Fibroblast of skin of left quadriceps (primary cell): ENCODE measurements at regions not wholly inside any gene's neighbourhood (a gene's known extent, or its start where the extent isn't known, plus 50 kb on each side); places are given as distances from the start of the nearest gene placed in this dataset.
"Not testable (repeated sequence)": the region's sequence is repeated elsewhere in the genome, so short reads cannot be mapped to it uniquely, and the experiment has no call there.

Source experiments
- DNase-seq, 2 experiments: peaks; one replicate each; pipeline ENCODE4 v3.0.0-alpha.2; 2013; ENCODE audit warnings: low read depth in 2 of 2

DNA sequence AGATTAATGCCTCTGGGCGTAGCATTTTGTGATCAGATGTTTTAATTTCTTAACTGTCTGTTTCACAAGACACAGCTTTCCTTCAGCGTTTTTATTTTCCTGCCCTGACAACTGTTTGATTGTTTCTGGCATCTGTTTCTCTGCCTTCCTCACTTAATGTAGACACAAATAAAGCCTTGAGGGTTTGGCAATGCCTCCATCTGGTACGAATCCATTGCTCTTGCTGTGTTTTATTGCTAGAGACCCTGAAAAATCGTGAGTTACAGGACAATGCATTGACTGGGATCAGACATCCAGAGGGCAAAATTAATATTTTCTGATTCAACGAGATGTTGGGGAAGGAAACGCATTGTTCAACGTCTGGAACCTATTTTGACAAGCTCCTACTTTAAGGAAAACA lies 363.5 kb downstream of the MRPL39 start:
- DNase-seq, result peak; percentile 6 to 9

DNA sequence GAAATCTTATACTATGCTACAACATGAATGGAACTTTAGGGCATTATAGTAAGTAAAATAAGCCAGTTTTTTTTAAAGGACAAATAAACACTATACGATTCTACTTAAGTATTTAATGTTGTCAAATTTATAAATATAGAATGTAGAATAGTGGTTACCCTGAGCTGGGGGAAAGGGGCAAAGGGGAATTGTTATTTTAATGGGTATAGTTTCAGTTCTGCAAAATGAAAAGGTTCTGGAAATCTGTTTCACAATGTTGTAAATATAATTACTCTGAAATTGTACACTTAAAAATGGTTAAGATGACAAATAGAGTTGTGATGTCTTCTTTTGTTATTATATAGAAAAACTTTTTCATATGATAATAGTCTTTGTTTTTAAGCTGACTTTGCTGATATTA lies 366.3 kb downstream of the MRPL39 start:
- no peak for DNase-seq

DNA sequence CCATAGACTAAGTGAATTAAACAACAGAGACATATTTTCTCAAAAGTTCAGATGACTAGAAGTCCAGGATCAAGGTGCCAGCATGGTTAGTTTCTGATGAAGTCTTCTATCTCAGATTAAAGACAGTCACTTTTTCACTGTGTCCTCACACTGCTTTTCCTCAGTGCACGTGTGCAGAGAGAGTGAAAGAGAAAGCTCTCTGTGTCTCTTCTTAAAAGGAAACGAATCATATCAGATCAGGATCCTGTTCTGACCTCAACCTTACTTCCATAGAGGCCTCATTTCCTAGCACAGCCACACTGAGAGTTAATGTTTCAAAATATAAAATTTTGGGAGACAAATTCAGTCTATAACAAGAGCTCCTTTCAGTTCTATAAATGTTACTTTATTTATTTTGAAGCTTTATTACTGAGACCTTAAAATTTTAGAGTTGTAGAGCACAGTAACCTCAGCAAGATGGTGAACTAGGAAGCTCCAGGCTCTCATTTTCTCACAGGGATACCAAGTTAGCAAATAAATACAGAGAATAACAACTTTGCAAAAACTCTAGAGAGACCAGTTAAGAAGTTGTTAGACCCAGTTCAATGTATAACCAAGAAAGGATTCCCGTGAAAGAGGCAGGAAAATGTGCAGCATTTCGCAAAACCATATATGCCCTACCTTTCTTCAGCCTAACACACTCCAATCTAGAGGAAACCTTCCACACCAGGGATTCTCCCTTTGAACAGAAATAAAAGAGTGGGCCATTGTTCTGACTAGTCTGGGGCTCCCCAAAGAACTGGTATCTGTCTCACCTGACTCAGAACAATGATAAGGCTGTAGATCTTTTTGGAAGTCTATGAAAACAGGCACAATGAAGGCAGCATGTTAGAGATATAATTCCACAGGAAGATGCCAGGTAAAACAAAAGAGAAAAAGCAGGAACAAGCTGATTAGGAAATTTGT lies 372.2 kb downstream of the MRPL39 start:
- DNase-seq, result no peak

DNA sequence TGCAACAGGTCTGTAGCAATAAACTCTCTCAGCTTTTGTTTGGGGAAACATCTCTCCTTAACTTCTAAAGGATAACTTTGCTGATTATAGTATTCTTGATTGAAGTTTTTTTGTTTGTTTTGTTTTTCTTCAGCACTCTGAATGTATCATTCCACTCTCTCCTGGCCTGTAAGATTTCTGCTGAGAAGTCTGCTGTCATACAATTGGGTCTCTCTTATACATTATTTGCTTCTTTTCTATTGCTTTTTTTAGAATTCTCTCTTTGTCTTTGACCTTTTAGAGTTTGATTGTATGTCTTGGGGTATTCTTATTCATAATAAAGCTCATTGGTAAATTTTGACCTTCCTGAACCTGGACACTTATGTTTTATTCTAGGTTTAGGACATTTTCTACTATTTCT lies 386.3 kb downstream of the MRPL39 start:
- no peak for DNase-seq

DNA sequence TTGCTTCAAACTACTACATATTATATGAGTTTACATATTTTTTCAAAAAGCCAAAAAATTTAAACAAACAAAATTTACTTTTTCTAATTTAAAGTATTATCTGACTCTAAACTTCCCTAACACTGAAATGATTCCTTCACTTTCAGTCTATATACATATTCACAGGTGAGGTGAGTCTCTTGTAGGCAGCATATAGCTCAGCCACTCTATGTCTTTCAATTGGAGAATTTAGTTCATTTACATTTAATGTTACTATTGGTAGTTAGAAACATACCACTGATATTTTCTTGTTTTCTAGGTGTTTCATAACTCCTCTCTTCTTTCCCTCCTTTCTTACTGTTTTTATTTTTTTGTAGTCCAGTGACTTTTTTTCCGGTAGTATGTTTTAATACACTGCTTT lies 387.1 kb downstream of the MRPL39 start:
- DNase-seq, result no peak

DNA sequence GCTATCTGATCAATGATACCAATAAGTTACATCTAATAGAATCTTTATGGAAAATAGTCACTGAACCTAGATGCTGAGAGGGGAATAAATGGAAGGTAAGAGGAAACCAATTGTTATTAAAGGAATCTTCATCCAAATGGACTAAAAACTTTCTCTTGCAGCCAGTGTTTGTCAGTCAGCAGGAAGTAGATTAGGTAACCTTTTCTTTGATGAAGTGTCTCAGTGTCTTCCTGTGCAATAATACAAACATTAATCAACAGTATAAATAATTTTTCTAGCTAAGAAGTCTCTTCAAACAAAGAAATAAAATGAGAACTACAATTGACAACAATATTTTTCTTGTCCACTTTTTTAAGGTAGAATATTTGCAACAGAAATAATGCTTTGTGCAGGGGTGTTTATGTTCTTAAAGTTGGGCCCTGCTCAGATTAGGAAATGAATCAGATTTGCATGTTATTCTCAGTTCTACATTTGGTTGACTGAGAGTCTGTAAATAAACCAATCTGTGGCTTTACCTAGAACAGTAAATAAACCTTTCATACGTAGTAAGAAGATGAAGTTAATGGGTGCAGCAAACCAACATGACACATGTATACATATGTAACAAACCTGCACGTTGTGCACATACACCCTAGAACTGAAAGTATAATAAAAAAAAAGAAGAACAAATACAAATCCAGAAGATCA lies 391.4 kb downstream of the MRPL39 start:
- no peak for DNase-seq

DNA sequence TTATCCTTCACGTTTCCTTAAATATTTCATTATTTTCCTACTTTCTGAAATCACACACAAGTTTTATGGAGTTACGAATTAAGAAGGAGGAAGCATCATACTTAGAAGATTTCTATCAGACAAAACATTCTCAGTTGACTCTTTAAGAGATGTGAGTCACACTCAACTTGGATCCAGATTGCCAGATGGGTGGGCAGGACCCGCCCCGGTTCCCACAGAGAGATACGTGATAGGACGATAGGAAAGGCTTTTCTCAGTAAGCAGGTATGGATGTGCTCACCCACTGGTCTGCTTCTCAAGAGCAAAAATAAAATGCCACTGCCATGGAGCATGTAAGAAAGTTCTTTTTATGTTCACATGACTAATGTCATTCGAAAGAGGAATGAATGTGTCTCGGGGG lies 392.6 kb downstream of the MRPL39 start:
- DNase-seq, result no peak

DNA sequence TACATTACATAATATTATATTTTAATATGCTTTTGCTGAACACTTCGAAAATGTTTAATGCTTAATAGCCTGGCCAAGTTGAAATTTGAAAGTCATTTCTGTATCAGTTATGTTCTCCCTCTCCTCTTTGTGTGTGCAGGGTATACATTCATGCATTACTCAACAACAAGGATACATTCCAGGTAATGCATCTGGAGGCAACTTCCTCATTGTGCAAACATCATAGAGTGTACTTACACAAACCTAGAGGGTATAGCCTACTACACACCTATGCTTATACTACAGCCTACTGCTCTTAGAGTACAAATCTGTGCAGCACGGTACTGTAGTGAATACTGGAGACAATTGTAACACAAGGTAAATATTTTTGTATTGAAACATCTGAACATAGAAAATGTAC lies 407.3 kb downstream of the MRPL39 start:
- no peak for DNase-seq

DNA sequence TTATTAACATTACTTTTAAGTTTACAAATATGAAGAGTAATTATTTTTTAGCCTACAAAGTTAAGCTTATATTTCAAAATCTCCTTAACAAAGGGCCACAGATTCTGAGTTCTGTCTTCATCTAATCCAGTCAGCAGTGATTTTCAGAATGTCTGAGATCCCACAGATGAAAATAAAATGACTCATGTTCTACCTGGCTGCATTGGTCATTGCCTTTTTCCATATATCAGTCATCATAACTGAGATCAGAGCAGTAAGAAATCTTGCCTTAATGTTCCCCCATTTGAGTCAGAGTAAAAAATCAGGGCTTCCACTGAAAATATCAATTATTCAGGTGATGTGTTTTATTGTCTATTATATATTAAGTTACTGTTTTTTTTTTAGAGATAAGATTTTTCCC lies 416.1 kb downstream of the MRPL39 start:
- DNase-seq, result no peak

DNA sequence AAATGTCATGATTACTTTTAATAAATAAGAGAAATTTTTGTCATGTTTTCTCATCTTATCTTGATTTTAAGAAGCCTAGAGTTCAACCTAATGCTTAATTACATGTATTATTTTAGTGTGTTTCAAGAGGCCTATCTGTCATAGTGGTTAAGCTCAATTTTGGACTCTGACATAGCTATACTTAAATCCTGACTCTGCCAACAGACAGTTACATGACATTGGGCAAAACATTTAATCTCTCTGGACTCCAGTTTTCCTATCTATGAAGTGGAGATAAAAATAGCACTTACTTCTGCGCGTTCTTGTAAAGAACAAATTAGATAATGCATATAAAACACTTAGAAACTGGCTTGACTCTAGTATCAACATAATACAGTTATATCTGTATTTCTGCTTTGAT lies 417.8 kb downstream of the MRPL39 start:
- DNase-seq, result no peak

DNA sequence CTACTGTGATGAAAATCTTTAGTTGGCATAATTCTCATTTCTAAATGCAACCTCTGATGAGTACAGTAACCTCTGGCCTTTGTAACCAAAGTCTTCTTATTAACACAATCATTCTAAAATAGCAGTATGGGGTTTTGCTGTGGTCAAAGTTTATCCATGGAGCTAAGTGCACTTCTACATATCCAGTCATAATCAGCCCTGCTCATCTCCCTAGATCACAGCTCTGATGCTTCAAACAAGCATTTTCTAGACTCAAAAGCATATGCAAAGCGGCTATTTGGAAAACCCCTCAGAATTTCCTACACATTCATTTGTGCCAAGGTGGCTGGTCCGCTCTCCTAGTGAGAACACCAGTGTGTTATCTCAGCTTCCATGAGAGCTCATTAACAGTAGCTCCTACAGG lies 418.6 kb downstream of the MRPL39 start:
- no peak for DNase-seq

DNA sequence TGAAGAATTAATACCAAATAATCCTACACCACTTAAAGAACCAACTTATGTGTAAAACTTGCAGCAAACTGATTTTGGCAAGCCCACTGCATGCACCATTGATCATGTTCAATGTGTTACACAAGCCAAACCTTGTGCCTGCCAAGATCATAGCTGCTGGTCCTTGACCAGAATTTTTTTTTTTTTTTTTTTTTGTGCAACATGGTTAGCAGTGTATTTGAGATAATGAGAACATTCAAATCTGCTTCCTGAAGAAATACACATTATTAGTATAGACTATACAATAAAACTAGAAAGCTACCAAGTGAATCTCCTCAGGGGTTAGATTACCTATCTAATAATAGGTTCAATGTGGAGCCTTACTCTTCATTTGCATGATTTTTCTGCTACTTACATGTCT lies 421.0 kb downstream of the MRPL39 start:
- DNase-seq, result no peak

DNA sequence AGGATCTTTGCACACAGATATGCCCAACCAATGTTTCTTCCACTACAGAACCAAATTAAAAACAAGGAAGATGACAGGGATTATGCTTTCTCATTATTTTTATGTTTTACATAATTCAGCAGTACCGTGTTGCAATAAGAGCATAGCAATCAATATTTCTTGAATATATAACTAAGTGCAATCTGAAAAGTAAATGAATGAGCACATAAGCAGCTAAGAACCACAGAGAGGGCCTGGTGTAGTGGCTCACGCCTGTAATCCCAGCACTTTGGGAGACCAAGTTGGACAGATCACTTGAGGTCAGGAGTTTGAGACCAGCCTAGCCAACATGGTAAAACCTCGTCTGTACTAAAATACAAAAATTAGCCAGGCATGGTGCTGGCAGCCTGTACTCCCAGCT lies 423.7 kb downstream of the MRPL39 start:
- DNase-seq, result no peak

DNA sequence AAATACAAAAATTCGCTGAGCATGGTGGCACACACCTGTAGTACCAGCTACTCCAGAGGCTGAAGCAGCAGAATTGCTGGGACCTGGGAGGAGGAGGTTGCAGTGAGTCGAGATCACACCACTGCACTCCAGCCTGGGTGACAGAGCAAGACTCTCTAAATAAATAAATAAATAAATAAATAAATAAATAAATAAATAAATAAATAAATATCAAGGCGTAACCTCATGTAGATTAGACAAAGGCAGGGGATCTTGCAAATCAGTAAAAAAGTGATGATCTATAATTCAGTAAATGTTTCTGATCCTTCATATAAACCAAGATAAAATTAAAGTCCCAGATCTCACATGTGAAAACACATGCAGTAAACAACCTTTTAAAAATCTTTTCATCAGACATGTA lies 425.6 kb downstream of the MRPL39 start:
- DNase-seq, result not testable (repeated sequence)

DNA sequence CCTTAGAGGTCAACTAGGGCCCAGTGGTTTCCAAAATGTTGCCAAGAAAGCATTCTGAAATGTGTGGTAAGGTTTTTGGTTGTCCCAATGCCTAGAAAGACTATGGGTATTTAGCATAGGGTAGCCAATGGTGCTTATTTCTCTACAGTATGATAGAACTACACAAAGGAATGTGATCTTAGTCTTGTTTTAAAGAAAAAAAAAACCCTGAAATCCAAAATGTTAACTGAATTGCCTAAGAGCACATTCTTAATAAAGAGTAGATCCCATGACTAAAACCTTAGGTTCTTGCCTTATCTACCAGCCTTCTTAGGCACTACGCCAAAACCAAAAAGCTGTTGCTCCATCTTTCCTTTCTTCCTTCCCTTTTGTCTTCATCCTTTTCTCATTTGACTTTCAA lies 428.2 kb downstream of the MRPL39 start:
- DNase-seq, result peak; percentile 75 to 76

DNA sequence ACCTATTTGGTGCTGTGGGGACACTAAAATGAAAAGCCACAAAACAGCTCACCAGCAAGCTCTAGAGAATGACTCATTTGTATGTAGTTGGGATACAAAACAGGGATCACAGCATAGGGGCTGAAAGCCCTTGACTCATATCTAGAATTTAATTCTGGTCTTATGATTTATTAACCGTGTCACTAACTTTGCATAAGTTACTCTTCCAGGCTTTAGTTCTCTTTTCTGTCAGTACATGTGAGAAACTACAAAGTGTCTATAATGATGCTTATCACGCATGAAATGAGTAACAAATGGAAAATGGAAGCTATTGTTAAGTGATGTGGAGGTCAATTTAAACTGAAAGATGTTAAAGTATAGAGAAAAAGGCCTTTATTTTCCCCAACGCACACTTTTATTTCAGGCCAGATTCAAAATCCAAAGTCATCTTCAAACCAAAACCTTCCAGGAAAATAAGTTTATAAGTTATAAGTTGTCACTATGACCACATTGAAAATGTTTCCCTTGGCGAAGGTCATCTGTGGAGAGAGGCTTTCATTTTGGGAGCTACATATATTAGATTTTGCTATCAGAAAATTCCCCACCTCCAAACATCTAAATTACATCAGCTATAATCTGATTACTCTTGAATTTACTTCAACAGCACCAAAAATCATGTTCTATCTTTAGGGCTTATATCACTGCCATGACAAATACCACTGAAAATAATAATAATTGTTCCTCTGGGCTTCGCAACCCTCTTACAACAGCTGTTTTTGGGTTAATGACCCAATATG lies 430.5 kb downstream of the MRPL39 start:
- peak in 1 of 2 experiments; percentile 29 for DNase-seq

DNA sequence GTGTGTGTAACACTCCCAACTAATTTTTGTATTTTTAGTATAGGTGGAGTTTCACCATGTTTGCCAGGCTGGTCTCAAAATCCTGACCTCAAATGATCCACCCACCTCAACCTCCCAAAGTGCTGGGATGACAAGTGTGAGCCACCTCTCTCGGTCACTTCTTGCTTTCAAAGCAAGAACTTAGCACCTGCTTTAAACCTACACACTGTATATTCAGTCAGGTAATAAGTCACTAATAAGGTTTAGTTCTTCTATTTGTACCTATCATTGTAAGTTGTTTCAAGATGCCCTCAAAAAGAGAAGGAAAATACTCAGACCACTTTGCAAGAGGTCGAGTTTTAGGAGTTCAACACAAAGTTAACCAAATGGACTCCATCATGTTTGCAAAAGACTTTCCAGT lies 431.3 kb downstream of the MRPL39 start:
- DNase-seq, result no peak

DNA sequence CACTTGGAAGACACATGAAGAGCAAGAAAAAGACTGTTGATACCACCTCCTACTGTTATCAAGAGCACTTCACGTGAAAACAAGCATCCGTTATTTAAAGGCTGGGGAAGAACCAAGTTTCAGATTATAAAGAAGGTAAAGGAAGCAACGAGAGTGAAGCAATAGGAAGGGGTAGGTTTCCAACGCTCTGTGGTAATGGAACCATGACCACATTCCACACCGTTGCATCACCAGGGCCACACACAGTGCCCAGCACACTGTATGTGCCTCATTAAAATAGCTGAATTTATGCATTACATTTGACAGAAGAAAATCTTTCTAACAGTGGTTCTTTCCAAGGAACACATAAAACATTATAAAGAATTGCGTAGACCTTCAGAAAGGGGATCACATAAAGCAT lies 435.8 kb downstream of the MRPL39 start:
- DNase-seq, result peak; percentile 76 to 79

DNA sequence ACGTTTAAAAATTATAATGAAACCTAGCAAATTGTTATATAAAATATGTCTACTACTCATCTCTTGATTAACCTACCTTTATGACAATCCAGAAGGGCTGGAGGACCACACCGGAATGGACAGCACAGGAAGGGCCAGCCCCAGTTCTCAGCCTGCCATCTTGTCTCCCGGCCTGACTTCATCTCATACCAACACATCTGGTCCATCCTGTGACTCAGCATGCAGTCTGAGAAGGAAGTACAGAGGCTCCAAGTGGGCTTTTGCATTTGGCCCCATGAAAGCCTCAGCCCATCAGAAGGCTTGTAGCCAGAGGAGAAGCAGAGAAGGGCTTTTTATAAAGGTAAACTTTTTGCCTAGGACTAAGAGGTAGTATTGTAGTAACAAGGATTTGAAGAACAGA lies 436.6 kb downstream of the MRPL39 start:
- no peak for DNase-seq

DNA sequence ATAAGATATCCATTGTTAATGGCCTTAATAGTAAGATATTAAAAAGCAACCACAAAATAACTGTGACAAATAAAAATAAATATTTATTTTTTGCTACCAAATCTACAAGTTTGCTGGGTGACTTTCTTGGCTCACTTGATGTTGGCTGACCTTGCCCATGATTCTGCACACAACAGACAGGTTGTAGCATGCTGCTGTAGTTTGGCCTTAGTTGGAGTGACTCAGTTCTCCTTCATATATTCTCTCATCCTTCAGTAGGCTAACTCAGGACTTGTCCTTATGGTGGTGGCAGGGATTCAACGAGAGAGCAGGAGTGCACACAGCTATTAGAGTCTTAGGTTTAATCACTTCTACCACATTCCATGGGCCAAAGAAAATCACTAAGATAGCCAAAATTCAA lies 437.9 kb downstream of the MRPL39 start:
- no peak for DNase-seq

DNA sequence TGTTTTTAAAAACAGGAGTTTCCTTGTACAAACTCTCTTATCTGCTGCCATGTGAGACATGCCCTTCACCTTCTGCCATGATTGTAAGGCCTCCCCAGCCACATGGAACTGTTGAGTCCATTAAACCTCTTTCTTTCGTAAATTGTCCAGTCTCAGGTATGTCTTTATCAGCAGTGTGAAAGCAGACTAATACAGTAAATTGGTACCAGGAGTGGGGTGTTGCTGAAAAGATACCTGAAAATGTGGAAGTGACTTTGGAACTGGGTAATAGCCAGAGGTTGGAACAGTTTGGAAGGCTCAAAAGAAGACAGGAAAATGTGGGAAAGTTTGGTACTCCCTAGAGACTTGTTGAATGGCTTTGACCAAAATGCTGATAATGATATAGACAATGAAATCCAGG lies 440.4 kb downstream of the MRPL39 start:
- DNase-seq, result not testable (repeated sequence)

DNA sequence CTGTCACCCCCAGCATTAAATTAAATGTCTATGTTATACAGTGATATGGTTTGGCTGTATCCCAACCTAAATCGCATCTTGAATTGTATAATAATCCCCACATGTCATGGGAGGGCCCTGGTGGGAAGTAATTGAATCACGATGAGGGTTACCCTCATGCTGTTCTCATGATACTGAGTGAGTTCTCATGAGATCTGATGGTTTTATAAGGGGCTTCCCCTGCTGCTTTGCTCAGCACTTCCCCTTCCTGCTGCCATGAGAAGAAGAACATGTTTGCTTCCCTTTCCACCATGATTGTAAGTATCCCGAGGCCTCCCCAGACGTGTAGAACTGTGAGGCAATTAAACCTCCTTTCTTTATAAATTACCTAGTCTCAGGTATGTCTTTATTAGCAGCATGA lies 445.7 kb downstream of the MRPL39 start:
- DNase-seq, result no peak
